NT2/D1 (cell line): ENCODE measurements at regions not wholly inside any gene's neighbourhood (a gene's known extent, or its start where the extent isn't known, plus 50 kb on each side); places are given as distances from the start of the nearest gene placed in this dataset.

Experiments used
- SUZ12 ChIP-seq: IDR thresholded peaks from 2 replicates; pipeline ENCODE4 v1.6.1; 2011; ENCODE audit not compliant: insufficient read length, insufficient read depth; ENCODE audit errors: extremely low read depth
- YY1 ChIP-seq: IDR thresholded peaks from 2 replicates; pipeline ENCODE4 v1.6.1; 2011; ENCODE audit not compliant: insufficient read length, insufficient read depth
- ZNF274 ChIP-seq: IDR thresholded peaks from 2 replicates; pipeline ENCODE4 v1.6.1; 2011; ENCODE audit warnings: mild to moderate bottlenecking, low read depth, low read length

- TF ChIP-seq ZNF274 = no peak
- no peak for TF ChIP-seq YY1
- no peak for TF ChIP-seq SUZ12
These were observed 235.6 kb upstream of the TGFBR2 start for GRCh38 chr3:30370681-30371271.
